Activated CD4-positive, alpha-beta T cell treated with anti-CD3 and anti-CD28 coated beads, Interleukin-2, amount 50 U/mL, for 1 hour (primary cell): ENCODE measurements at regions not wholly inside any gene's neighbourhood (a gene's known extent, or its start where the extent isn't known, plus 50 kb on each side); places are given as distances from the start of the nearest gene placed in this dataset.
"Not testable (repeated sequence)": the region's sequence is repeated elsewhere in the genome, so short reads cannot be mapped to it uniquely, and the experiment has no call there.

ENCODE experiments used
- DNase-seq: peaks from one replicate; pipeline ENCODE4 v3.0.0-alpha.2; 2020

DNA sequence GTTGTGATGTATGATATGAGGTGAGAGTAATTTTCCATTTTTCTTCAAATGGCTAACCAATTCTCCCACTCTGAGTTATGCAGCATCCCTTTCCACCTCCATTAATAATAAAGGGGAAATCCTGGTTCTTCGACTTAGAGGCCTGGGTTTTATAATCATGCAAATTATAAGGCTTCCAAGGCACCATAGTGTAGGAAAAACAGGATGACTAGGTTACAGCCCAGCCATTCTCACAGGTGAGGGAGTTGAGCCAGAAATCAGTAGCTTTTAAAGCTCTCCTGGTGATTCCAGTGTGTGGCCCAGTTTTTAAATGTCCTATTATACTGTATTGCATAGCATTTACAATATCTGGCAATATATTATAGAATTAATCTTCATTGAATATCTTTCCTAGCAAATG is 203.1 kb downstream of the ARHGEF9 start:
- DNase-seq = no peak

DNA sequence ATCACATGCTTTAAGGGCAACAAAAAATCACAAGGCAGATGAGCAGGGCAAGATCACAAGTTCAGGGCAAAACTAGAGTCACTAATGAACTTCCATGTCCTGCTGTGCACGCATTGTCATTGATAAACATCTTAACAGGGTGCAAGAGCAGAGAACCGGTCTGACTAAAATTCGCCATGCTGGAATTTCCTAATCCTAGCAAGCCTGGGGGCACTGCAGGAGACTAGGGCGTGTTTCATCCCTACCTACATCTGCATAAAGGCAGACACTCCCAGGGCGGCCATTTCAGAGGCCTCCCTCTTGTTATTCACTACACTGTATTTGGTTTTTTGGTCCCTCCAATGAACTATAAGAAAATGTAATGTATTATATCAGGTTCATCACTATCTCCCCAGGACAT is 203.6 kb downstream of the ARHGEF9 start:
- DNase-seq = no peak

DNA sequence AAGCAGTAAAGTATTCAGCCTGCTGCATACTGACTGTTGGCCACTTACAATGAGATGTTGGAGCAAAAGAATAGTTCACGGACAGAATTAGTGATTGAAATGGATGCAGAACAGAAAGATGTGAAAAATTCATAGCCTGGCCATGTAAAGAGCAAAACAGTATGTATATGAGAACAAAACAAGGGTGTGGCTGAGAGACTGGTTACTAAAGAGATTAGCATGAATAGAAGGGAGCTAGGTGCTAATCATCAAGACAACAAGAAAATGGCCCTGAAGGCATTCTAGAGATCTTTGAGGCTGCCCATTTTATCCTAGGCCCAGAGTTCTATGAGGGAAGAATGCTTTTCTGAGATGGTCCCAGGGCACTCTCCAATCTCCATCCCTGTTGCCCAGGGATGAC is 208.5 kb downstream of the ARHGEF9 start:
- no peak for DNase-seq

DNA sequence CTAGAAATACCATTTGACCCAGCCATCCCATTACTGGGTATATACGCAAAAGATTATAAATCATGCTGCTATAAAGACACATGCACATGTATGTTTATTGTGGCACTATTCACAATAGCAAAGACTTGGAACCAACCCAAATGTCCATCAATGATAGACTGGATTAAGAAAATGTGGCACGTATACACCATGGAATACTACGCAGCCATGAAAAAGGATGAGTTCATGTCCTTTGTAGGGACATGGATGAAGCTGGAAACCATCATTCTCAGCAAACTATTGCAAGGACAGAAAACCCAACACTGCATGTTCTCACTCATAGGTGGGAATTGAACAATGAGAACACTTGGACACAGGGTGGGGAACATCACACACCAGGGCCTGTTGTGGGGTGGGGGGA is 209.3 kb downstream of the ARHGEF9 start:
- not testable (repeated sequence) for DNase-seq

DNA sequence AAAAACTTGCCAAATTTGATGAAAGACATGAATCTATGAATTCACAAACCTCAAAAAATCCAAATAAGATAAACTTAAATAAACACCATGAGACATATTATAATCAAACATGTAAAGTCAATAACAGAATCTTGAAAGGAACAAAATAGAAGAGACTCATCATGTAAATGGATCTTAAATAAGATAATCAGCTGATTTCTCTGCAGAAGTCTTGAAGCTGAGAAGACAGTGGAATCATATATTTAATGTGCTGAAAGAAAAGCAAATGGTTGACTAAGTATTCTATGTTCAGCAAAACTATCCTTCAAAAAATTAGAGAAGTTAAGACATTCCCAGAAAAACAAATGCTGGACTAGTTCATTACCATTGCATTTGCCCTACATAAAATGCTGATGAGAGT is 215.7 kb upstream of the SPIN4 start:
- no peak for DNase-seq

DNA sequence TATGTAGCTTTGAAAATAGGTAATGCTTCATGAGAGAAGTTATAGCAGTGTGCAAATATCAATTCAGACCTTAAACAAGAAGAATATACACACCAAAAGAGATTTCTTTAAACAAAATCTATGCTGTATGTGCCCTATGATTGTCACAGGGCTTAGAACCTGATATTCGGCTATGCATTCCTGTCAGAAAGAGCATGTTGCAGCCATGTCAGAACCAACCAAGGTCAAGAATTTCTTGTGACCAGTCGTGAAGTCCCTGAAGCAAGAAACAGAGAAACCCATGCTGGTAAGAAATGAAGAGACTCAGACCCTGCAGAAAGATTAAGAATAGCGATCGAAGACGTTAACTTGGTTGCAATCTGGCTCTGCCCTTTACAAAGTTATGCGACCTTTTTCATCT is 210.3 kb upstream of the SPIN4 start:
- DNase-seq = no peak

DNA sequence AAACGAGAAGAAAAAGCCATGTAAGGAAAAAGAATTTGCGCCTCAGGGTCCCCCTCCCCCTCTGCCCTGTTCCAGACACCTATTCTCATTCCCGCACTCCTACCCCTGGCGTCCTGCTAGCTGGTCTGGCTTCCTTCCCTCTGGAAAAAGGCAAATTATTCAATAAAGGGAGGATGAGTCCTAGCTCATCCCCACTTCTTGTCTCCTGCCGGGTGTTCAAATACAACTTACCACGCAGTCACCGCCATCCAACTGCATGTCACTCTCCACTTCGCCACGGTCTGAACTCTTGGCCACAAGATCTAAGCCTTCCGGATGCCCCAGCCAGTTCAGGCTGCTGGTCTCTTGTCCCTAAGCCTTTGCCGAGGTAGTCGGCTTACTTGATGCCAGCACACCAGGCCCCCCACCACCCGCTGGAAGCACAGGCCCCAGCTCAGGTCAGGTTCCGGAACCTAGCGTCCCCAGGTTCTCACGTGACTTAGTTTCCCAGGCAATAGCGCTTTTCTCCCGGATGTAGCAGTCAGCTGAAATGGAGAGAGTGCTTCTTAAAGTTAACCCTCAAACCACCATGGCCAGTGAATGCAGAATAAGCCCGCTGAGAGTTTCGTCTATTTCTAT is 209.6 kb upstream of the SPIN4 start:
- peak; percentile 30 for DNase-seq

DNA sequence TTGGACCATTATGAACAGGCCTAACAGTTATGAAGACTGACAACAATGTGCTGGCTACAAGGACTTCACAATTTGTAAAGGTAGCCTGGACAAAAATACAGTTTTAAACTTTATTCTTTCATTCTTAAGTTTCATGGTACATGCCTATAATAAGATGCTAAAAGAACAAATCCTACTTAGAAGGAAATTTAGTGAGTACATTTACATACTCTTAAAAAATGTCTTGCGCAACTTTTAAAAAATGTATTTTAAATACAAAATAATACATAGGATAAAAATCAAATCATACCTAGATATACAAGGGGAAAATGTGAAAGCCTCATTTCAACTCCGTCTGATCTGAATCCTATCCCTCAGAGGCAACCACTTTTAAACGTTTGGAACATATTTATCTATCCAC is 200.7 kb upstream of the SPIN4 start:
- no peak for DNase-seq

DNA sequence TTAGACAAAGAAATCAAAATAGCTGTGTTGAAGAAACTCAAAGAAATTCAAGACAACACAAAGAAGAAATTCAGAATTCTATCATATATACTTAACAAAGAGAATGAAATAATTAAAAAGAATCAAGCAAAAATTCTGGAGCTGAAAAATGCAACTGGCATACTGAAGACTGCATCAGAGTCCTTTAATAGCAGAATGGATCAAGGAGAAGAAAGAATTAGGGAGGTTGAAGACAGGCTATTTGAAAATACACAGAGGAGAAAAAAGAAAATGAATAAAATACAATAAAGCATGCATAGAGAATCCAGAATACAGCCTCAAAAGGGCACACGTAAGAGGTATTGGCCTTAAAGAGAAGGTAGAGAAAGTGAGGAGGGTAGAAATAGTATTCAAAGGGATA is 179.5 kb upstream of the SPIN4 start:
- no peak for DNase-seq

DNA sequence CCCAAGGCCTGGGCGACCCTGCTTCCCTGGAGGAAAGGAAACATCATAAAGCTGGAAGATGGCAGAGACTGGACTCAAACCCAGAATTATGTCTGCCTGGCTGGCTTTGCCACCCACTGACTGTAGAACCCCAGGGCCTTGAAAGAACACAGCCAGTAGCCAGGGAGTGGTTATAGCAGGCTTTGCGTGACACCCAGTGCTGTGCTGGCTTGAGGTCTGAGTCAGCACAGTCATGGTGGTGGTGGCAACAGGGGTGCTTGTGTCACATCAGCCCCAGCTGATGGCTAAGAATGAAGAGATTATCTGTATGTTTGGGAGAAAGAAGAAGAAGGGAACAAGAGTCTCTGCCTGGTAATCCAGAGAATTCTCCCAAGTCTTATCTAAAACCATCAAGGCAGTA is 178.8 kb upstream of the SPIN4 start:
- DNase-seq = no peak

DNA sequence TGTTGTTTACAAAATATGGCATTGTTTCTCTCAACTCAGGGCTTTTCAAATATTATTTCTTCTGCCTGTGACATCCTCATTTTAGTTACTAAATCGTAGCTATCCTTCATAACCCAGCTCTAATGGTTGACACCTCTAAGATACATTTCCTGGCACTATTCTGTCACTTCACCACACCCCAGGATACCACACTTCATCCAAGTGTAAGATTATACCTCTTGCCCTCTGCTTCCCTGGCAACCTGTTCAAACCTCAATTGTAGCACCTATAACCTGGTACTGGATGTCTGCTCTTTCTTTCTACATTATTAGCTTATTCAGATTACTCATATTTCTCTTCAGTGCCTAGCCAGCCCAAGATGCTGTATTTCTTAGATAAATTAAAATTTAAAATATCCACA is 175.7 kb upstream of the SPIN4 start:
- no peak for DNase-seq

DNA sequence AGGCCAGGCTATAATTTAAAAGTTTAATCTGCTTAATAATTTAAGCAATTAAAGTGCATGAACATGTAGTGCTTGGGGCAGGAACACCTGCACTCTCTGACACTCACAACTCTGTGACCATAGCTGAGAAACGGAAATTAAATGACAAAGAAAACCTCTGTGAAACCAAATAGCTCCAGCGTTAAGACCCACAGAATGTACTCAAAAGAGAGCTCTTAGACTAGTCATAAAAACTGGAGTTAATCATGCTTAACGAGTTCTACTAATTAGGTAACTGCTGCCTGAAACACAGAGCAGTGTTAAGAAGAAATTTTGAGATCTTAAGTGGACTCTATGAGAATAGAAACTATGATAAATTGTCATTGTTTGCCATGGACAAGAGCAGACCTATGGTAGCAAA is 174.4 kb upstream of the SPIN4 start:
- DNase-seq = no peak

DNA sequence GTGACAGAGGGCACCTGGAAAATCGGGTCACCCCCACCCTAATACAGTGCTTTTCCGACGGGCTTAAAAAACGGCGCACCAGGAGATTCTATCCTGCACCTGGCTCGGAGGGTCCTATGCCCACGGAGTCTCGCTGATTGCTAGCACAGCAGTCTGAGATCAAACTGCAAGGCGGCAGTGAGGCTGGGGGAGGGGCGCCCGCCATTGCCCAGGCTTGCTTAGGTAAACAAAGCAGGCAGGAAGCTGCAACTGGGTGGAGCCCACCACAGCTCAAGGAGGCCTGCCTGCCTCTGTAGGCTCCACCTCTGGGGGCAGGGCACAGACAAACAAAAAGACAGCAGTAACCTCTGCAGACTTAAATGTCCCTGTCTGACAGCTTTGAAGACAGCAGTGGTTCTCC is 168.2 kb upstream of the SPIN4 start:
- DNase-seq = not testable (repeated sequence)

DNA sequence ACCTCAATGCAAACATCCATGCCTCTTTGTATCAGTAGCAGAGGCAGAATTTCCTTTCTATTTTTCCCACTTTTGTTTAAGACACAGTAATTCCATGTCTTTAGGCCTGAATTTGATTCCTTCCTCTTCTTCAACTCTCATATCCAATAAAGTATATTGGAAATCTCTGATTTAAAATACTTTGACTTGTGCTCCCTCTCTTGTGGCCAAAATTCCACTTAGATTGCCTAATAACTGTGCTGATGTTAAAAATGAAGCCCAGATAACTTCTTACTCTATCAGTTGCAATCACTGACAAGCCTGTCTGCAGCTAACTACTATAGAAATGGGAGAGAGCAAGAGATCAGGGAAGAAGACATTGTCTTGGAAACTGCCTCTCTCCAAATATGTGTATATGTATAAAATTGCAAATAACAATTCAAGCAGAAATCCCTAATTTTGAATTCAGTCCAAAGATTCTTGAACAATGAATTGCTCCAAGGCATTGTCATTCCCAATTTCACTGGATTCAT is 163.5 kb upstream of the SPIN4 start:
- no peak for DNase-seq

DNA sequence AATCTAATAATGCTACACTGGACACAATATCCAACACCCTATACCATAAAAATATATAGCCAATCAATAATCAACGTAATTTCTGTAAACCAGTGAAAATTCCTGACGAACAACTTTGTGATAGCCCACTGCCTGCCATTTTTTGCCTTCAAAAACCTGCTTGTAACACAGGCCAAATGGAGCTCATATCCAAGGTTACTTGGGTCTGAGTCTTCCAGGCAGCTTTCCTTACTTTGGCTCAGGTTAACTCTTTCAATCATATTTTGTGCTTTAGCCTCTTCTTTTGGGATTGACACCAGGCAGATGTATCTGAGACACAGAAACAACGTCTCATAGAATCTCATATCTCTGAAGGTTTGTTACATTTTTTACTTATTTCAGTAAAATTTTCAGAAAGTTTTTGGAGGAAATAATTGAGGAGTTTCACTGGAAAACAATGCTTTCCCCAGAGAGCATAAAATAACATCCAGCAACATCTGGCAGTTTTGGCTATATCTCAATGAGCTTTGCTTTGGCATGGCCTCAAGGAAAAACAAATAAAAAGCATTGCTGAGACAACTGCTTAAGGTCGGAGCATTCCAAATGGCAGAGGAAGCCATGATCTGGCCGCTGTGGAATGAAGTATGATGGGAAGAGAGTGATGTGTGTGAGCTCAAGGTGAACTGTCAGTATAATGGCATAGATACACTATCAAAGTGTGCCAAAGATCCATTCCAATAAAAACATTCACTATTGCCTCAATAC is 162.9 kb upstream of the SPIN4 start:
- DNase-seq = no peak

DNA sequence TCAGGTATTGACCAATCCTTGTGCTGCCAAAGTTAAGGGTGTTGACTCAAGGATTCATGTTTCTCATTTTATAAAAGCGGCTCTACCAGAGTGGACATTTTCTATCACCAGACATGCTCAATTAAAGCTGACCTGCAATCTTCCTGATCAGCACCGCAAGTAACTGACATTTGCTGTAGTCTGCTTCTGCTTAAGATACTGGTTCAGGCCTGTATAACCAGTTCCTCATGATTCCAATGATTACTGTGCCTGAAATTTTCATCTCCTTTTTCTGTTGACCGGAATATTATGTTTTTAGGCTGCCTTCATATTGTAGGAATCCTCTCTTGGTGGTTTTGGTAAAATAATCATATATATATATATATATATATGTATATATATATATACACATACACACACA is 160.2 kb upstream of the SPIN4 start:
- DNase-seq = no peak

DNA sequence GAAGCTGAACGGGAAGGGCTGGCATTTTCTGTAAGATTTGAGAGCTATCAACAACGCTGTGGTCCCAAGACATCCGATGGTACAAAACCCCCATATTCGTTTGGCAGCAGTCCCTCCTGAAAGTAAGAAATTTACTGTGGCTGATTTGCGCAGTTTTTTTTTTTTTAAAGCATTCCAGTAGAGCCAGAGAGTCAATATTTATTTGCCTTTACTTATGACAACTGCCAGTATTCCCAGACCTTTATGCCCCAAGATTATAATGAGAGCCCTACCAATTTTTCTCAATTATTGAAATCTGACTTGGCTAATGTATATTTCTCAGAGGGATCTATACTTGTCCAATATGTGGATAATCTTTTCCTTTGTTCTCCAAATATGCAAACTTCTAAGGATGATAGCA is 157.5 kb upstream of the SPIN4 start:
- DNase-seq = no peak

DNA sequence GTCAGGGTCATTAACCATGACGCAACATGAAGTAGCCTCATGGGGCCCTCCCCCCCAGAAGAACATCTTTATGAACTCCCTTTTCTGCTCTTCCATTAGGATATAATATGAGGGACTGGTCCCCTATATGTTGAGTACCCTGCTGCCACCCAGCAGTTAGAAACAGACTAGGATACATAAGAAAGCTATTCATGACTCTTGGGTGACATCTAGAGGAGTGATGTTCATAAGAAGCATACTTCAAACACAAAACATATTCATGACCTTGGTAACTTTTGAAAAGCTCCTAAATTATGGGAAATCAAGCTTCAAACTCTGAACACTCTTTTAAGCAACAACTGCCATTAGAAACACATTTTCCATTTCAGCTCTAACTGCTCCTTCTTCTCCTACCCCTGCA is 155.2 kb upstream of the SPIN4 start:
- no peak for DNase-seq

DNA sequence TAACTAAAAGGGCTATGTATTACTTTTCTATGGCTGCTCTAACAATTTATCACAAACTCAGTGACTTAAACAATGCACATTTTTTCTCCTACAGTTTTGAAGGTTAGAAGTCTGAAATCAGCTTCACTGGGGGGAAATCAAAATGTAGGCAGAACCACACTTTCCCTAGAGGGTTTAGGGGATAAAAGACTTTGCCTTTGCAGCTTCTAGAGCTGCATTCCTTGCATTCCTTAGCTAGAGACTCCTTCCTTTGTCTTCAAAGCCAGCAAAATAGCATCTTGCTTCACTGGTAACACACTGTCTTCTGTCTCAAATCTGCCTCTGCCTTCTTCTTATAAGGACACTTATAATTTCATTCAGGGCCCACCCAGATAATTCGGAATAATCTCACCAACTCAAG is 152.4 kb upstream of the SPIN4 start:
- no peak for DNase-seq

DNA sequence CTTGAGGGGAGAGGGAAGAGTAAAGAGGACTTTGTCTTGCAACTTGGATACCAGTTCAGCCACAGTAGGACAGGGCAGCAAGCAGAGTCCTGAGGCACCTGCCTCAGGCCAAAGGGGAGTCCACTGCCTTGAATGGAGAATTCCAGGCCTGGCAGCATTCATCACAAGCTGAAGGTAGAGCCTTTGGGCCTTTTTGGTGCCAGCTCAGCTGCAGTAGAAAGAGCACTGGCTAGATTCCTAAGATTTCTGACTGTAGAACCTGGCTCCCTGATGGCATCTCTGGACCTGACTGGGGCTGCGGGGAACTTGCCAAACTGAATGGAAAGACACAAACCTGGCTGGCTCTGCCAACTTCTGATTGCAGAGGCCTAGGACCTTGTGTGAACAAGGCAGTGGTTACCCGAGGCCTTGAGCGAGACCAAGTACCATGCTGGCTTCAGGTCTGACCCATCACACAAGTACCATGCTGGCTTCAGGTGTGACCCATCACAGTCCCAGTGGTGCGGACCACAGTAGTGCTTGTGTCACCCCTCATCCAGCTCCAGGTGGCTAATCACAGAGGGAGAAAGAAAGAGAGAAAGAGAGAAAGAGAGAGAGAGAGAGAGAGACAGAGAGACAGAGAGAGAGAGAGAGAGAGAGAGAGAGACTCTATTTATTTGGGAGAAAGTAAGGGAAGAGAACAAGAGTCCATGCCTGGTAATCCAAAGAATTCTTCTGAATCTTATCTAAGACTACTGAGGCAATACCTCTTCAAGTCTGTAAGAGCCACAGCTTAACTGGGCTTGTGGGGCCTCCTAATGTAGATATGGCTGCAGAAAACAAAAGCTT is 137.6 kb upstream of the SPIN4 start:
- no peak for DNase-seq

DNA sequence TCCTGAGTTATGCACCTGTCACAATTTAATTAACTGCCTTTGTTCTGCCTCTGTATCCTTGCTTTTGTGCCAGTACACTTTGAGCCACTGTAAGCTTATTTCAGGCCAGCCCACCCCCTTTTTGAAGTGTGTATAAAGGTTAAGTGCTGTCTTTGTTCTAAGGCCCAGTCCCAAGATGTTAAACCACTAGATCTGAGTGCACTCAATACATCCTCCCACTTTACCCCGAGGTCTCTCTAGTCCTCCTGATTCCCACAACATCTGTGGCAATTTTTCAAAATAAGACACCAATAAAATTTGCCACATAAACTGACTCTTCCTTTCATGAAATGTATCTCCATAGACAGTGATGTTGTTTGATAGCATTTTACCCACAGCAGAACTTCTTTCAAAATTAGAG is 124.1 kb upstream of the SPIN4 start:
- DNase-seq = no peak

DNA sequence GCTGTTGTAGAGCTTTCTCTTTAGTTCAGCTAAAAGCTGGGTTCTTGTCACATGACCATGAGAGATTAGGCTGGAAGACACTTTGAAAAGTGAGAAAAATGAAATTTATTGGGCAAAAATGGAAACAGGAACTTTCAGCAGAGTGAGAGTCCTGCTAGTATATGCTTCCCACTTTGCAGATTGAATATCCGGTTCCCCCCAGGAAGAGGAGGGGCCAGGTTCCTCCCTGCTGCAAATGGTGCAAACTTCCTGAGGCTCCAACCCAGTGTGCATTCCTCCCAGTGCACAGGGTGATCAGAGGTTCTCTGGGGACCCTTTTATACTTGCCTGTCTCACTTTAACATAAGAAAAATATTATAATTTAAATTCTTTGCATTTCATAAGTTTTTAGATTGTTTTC is 119.9 kb upstream of the SPIN4 start:
- DNase-seq = no peak

DNA sequence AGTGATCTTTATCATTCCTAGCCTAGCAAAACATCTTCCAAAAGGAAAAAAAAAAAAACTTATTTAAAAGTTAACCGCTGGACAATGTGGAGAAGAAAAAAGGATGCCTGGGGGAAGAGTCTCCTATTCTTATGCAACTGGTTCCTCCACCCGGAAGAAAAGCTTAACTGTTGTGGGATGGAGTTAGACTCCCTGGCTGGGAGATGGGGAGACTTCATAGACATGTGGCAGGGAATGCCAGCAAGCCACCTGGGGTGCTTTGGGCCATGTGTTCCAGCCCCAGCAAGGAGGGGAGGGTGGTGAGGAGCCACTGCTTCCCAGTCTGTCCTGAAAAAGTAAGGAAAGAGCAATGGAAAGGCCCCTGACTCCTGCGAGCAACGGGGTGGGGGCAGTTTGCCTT is 119.4 kb upstream of the SPIN4 start:
- DNase-seq = no peak

DNA sequence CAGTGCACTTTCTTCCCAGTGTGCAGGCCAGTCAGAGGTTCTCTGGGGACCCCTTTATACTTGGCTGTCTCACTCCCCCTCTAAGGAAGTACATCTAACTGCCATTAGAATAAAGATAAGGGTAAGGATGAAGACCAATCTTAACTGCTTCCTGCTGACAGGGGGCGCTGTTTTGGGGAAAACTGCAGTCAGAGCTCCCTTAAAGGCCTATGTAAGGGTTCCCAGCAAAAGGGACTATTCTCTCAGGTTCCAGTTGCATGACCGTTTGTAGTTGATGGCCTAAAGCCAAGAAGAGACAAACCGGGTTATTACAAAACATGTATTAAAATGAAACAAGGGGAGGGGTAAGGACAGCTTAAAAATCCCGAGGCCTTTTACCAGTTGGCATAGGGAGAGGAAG is 115.6 kb upstream of the SPIN4 start:
- DNase-seq = no peak
